Ovary (tissue), 3 donors: ENCODE measurements at regions not wholly inside any gene's neighbourhood (a gene's known extent, or its start where the extent isn't known, plus 50 kb on each side); places are given as distances from the start of the nearest gene placed in this dataset.

Source experiments
- CTCF ChIP-seq, 3 donors: fragments of 450-650 bp in 2 of 3; fragments of 200-600 bp in 1 of 3; IDR thresholded peaks; one replicate each; pipeline versions ENCODE4 v1.5.1 to v1.8.0; 2016 to 2022; ENCODE audit warnings: antibody characterized with exemption in 3 of 3, mild to moderate bottlenecking in 1 of 3
- EP300 ChIP-seq: sonication (generic); formaldehyde crosslinking; IDR thresholded peaks from one replicate; pipeline ENCODE4 v1.6.1; 2017; ENCODE audit warnings: antibody characterized with exemption
- POLR2A ChIP-seq: fragments of 450-650 bp; IDR thresholded peaks from one replicate; pipeline ENCODE4 v1.6.1; 2017; ENCODE audit warnings: antibody characterized with exemption, mild to moderate bottlenecking, moderate library complexity
- donor health status: DM: no; HTN: no; CAD: no.

GRCh38 chr2:193824474-193824873, 1629.7 kb upstream of the TMEFF2 start:
- no peak for TF ChIP-seq CTCF (IDR thresholded peaks at IDR 0.05)
- TF ChIP-seq EP300, result no peak
- no peak for TF ChIP-seq POLR2A
